Heart left ventricle (tissue), 13 donors: ENCODE measurements at regions not wholly inside any gene's neighbourhood (a gene's known extent, or its start where the extent isn't known, plus 50 kb on each side); places are given as distances from the start of the nearest gene placed in this dataset.

Source experiments
- POLR2A ChIP-seq, 2 donors: fragments of 450-650 bp; IDR thresholded peaks; one replicate each; pipeline ENCODE4 v1.6.1; 2017; ENCODE audit warnings: antibody characterized with exemption in 2 of 2, mild to moderate bottlenecking in 2 of 2, moderate library complexity in 2 of 2
- TF ChIP-seq, protein P1 (sequence below), 12 donors: fragments of 200-600 bp; sonication (generic) in 4 of 12; IDR thresholded peaks; one replicate each; pipeline versions ENCODE4 v1.5.0 to v1.8.0; 2018 to 2022; ENCODE audit warnings: antibody characterized with exemption in 12 of 12, mild to moderate bottlenecking in 5 of 12
- donor health status: ischemic (EF 13 %, LVEDD 7.1; RV severe dilation, severe dysfunction).
- donor health status: DM: no; HTN: yes; CAD: no.
- donor health status: DM: no; HTN: no; CAD: no.
- donor health status: ischemic (EF 25% LVEDD 6.9; RV normal size, moderate dysfunction).
- donor health status: ischemic (EF 25% LVEDD 5.7; RV mildly dilated, moderate dysfunction).
- donor health status: ischemic (EF 35%, LVEDD 5.7; RV mildly dilated, moderate dysfunction).
- donor health status: nonischemic (EF 11% LVEDD 7.7; RV severe dilation, severe dysfunction).
- donor health status: DM: yes; HTN: yes; CAD: no.
- donor health status: PGD.
- donor health status: ischemic (EF 29% LVEDD 5.4; RV normal size, mild dysfunction).
- donor health status: nonischemic (EF 23%, LVEDD 6.1; RV moderate dilation, normal function).

DNA sequence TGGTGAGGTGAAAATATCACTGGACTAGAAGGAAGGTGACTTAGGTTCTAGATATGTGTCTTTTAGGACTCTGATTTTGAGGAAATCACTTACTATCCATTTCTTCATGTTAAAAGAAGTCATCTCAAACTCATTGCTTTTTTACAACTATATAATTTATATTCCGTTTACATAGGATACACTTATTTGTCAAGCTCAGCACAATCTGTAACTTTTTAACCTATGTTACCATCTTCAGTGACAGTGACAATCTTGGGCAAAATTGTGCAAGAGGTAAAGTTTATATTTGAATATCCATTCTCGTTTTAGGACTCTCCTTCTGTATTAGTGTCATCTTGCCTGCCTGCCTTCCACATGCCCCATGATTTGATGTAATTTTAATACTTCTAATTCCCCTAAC, 74.0 kb upstream of the FAM83B start:
- TF ChIP-seq, protein P1, sequence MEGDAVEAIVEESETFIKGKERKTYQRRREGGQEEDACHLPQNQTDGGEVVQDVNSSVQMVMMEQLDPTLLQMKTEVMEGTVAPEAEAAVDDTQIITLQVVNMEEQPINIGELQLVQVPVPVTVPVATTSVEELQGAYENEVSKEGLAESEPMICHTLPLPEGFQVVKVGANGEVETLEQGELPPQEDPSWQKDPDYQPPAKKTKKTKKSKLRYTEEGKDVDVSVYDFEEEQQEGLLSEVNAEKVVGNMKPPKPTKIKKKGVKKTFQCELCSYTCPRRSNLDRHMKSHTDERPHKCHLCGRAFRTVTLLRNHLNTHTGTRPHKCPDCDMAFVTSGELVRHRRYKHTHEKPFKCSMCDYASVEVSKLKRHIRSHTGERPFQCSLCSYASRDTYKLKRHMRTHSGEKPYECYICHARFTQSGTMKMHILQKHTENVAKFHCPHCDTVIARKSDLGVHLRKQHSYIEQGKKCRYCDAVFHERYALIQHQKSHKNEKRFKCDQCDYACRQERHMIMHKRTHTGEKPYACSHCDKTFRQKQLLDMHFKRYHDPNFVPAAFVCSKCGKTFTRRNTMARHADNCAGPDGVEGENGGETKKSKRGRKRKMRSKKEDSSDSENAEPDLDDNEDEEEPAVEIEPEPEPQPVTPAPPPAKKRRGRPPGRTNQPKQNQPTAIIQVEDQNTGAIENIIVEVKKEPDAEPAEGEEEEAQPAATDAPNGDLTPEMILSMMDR (IDR thresholded peaks at IDR 0.05): no peak
- no peak for TF ChIP-seq POLR2A (IDR thresholded peaks at IDR 0.05)
